GM12878 (cell line): ENCODE measurements at regions not wholly inside any gene's neighbourhood (a gene's known extent, or its start where the extent isn't known, plus 50 kb on each side); places are given as distances from the start of the nearest gene placed in this dataset.

Source experiments
- CEBPB ChIP-seq, 2 experiments: fragments of 150-350 bp in 1 of 2; IDR thresholded peaks; 2 replicates each; pipeline ENCODE4 v1.6.1; 2012 to 2014; ENCODE audit warnings: low read depth in 2 of 2, low read length in 2 of 2, borderline replicate concordance in 1 of 2, inconsistent platforms in 1 of 2
- CHD4 ChIP-seq: fragments of 200-600 bp; sonication (generic); IDR thresholded peaks from 2 replicates; pipeline ENCODE4 v1.6.1; 2016; ENCODE audit warnings: mild to moderate bottlenecking
- EP300 ChIP-seq, 2 experiments: fragments of 150-350 bp in 1 of 2; IDR thresholded peaks; 2 replicates each; pipeline ENCODE4 v1.6.1; 2011 to 2012; ENCODE audit warnings: low read depth in 2 of 2, low read length in 2 of 2, borderline replicate concordance in 1 of 2, improper control_type of control experiment in 1 of 2, inconsistent platforms in 1 of 2; ENCODE audit not compliant: control insufficient read depth in 1 of 2
- FOS ChIP-seq: IDR thresholded peaks from 3 replicates; pipeline ENCODE4 v1.6.1; 2011; ENCODE audit warnings: borderline replicate concordance; ENCODE audit not compliant: insufficient read length; ENCODE audit errors: extremely low read depth
- HDAC2 ChIP-seq: fragments of 200-600 bp; sonication (generic); IDR thresholded peaks from 2 replicates; pipeline ENCODE4 v1.6.1; 2017
- MXI1 ChIP-seq: fragments of 150-350 bp; IDR thresholded peaks from 2 replicates; pipeline ENCODE4 v1.6.1; 2011; ENCODE audit warnings: low read depth, mild to moderate bottlenecking, inconsistent platforms, low read length, improper control_type of control experiment
- POLR2A ChIP-seq: IDR thresholded peaks from 2 replicates; pipeline ENCODE4 v1.6.1; 2011; ENCODE audit warnings: low read depth, mild to moderate bottlenecking, low read length
- SIX5 ChIP-seq: IDR thresholded peaks from 2 replicates; pipeline ENCODE4 v1.6.1; 2011; ENCODE audit warnings: mild to moderate bottlenecking, low read depth, low read length, moderate library complexity; ENCODE audit not compliant: severe bottlenecking
- ZNF217 ChIP-seq: fragments of 450-650 bp; IDR thresholded peaks from 2 replicates; pipeline ENCODE4 v1.6.1; 2017; ENCODE audit warnings: antibody characterized with exemption, mild to moderate bottlenecking
- TF ChIP-seq, protein P1 (sequence below): IDR thresholded peaks from 2 replicates; pipeline ENCODE4 v1.6.1; 2012; ENCODE audit warnings: low read depth, low read length, improper control_type of control experiment
- TF ChIP-seq, protein P2 (sequence below): IDR thresholded peaks from 2 replicates; pipeline ENCODE4 v1.6.1; 2012; ENCODE audit warnings: low read length, inconsistent platforms
- TF ChIP-seq, protein P3 (sequence below): IDR thresholded peaks from 2 replicates; pipeline ENCODE4 v1.6.1; 2011; ENCODE audit warnings: low read depth, mild to moderate bottlenecking, low read length, moderate library complexity, borderline replicate concordance; ENCODE audit errors: extremely low read depth
- TF ChIP-seq, protein P4 (sequence below), 3 experiments: IDR thresholded peaks in 2 of 3; conservative IDR thresholded peaks in 1 of 3; 2 replicates each; pipeline ENCODE4 v1.5.1; 2011; ENCODE audit warnings: low read depth in 3 of 3, low read length in 3 of 3, mild to moderate bottlenecking in 3 of 3, control low read depth in 2 of 3, moderate library complexity in 2 of 3, inconsistent platforms in 1 of 3, mixed read lengths in 1 of 3; ENCODE audit not compliant: control insufficient read depth in 2 of 3, insufficient read depth in 1 of 3; ENCODE audit errors: extremely low read depth in 1 of 3

DNA sequence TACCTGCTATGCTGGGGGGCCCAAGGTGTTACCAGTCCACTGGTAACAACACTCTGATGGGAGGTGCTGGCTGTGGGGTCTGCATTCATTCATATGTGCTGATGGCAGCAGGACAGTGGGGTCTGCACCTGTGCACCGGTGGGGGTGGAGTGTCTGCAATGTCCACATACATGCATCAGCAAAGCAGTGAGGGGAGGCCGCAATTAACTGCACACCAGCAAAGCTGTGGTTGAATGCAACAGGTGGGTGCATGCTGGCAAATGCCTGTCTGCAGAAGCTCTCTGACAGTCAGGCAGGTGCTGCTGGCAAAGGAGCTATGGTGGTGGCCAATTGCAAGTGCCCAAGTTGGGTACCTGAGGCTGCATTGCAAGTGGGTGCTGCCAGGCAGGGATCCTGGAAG is 426.5 kb upstream of the FMR1 start:
- TF ChIP-seq HDAC2 (no peak), CHD4 (no peak), CEBPB (IDR thresholded peaks at IDR 0.05; ENCODE audit: borderline replicate concordance in 1 of 2, low read depth in 2 of 2, low read length in 2 of 2) (no peak), MXI1 (no peak), ZNF217 (no peak), POLR2A (no peak), SIX5 (no peak), EP300 (IDR thresholded peaks at IDR 0.05; ENCODE audit: borderline replicate concordance in 1 of 2, control insufficient read depth in 1 of 2, low read depth in 2 of 2, low read length in 2 of 2) (no peak), FOS (no peak)
- TF ChIP-seq, protein P1, sequence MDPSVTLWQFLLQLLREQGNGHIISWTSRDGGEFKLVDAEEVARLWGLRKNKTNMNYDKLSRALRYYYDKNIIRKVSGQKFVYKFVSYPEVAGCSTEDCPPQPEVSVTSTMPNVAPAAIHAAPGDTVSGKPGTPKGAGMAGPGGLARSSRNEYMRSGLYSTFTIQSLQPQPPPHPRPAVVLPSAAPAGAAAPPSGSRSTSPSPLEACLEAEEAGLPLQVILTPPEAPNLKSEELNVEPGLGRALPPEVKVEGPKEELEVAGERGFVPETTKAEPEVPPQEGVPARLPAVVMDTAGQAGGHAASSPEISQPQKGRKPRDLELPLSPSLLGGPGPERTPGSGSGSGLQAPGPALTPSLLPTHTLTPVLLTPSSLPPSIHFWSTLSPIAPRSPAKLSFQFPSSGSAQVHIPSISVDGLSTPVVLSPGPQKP, result no peak
- TF ChIP-seq, protein P2, sequence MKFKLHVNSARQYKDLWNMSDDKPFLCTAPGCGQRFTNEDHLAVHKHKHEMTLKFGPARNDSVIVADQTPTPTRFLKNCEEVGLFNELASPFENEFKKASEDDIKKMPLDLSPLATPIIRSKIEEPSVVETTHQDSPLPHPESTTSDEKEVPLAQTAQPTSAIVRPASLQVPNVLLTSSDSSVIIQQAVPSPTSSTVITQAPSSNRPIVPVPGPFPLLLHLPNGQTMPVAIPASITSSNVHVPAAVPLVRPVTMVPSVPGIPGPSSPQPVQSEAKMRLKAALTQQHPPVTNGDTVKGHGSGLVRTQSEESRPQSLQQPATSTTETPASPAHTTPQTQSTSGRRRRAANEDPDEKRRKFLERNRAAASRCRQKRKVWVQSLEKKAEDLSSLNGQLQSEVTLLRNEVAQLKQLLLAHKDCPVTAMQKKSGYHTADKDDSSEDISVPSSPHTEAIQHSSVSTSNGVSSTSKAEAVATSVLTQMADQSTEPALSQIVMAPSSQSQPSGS, result no peak
- TF ChIP-seq, protein P3, sequence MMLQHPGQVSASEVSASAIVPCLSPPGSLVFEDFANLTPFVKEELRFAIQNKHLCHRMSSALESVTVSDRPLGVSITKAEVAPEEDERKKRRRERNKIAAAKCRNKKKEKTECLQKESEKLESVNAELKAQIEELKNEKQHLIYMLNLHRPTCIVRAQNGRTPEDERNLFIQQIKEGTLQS, result no peak
- TF ChIP-seq, protein P4, sequence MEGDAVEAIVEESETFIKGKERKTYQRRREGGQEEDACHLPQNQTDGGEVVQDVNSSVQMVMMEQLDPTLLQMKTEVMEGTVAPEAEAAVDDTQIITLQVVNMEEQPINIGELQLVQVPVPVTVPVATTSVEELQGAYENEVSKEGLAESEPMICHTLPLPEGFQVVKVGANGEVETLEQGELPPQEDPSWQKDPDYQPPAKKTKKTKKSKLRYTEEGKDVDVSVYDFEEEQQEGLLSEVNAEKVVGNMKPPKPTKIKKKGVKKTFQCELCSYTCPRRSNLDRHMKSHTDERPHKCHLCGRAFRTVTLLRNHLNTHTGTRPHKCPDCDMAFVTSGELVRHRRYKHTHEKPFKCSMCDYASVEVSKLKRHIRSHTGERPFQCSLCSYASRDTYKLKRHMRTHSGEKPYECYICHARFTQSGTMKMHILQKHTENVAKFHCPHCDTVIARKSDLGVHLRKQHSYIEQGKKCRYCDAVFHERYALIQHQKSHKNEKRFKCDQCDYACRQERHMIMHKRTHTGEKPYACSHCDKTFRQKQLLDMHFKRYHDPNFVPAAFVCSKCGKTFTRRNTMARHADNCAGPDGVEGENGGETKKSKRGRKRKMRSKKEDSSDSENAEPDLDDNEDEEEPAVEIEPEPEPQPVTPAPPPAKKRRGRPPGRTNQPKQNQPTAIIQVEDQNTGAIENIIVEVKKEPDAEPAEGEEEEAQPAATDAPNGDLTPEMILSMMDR (IDR thresholded peaks at IDR 0.05 in 2 of 3, conservative IDR thresholded peaks at IDR 0.05 in 1 of 3; ENCODE audit: control insufficient read depth in 2 of 3, extremely low read depth in 1 of 3, insufficient read depth in 1 of 3, low read depth in 3 of 3, low read length in 3 of 3), result no peak
